ENCODE measurements at regions not wholly inside any gene's neighbourhood (a gene's known extent, or its start where the extent isn't known, plus 50 kb on each side); places are given as distances from the start of the nearest gene placed in this dataset.

DNA sequence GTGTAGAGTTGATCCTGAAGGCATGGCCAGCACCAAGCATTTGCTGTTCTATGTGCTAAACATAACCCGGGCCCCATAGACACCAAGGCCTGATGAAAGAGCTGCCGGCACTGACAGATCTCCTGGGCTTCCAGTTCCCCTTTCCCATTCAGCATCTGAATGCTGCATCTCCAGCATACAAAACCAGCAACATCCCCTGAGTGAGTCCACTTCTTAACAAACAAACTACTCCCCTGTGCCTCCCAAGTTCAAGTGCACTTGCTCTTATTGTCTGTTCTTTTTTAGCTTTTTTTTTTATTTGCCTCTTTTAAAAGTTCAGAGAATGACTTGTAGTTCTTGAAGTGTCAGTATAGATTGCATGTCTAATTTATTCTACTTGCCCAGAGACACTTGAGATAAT, 156.0 kb downstream of the EDEM1 start (continued):
- TF ChIP-seq, protein P1, sequence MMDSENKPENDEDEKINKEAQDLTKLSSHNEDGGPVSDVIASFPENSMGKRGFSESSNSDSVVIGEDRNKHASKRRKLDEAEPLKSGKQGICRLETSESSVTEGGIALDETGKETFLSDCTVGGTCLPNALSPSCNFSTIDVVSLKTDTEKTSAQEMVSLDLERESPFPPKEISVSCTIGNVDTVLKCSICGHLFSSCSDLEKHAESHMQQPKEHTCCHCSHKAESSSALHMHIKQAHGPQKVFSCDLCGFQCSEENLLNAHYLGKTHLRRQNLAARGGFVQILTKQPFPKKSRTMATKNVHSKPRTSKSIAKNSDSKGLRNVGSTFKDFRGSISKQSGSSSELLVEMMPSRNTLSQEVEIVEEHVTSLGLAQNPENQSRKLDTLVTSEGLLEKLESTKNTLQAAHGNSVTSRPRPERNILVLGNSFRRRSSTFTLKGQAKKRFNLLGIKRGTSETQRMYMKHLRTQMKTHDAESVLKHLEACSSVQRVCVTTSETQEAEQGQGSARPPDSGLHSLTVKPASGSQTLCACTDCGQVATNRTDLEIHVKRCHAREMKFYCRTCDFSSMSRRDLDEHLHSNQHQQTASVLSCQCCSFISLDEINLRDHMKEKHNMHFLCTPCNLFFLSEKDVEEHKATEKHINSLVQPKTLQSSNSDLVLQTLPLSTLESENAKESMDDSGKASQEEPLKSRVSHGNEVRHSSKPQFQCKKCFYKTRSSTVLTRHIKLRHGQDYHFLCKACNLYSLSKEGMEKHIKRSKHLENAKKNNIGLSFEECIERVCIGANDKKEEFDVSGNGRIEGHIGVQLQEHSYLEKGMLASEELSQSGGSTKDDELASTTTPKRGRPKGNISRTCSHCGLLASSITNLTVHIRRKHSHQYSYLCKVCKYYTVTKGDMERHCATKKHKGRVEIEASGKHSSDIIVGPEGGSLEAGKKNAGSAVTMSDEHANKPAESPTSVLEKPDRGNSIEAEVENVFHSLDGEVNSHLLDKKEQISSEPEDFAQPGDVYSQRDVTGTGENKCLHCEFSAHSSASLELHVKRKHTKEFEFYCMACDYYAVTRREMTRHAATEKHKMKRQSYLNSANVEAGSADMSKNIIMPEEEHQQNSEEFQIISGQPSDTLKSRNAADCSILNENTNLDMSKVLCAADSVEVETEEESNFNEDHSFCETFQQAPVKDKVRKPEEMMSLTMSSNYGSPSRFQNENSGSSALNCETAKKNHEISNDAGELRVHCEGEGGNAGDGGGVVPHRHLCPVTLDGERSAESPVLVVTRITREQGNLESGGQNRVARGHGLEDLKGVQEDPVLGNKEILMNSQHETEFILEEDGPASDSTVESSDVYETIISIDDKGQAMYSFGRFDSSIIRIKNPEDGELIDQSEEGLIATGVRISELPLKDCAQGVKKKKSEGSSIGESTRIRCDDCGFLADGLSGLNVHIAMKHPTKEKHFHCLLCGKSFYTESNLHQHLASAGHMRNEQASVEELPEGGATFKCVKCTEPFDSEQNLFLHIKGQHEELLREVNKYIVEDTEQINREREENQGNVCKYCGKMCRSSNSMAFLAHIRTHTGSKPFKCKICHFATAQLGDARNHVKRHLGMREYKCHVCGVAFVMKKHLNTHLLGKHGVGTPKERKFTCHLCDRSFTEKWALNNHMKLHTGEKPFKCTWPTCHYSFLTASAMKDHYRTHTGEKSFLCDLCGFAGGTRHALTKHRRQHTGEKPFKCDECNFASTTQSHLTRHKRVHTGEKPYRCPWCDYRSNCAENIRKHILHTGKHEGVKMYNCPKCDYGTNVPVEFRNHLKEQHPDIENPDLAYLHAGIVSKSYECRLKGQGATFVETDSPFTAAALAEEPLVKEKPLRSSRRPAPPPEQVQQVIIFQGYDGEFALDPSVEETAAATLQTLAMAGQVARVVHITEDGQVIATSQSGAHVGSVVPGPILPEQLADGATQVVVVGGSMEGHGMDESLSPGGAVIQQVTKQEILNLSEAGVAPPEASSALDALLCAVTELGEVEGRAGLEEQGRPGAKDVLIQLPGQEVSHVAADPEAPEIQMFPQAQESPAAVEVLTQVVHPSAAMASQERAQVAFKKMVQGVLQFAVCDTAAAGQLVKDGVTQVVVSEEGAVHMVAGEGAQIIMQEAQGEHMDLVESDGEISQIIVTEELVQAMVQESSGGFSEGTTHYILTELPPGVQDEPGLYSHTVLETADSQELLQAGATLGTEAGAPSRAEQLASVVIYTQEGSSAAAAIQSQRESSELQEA (CRISPR knock-in tag; IDR thresholded peaks at IDR 0.05; ENCODE audit: not compliant biosample characterization), result no peak

DNA sequence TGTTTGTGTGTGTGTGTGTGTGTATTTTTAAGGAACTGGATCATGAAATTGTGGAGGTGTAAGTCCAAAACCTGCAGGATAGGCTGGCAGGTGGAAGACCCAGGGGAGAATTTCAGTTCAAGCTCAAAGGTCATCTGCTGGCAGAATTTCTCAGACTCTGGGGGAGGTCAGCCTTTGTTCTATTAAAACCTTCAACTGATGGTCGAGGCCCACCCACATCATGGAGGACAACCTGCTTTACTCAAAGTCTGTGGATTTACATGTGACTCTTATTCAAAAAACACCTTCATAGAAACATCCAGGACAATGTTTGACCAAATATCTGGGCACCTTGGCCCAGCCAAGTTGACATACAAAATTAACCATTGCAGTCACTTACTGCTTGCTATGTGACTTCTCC, 157.2 kb downstream of the EDEM1 start:
- in situ Hi-C loops (cut with HindIII; ENCODE audit: extremely low pct_ligation_motif_present, low pct_unique_long_range_greater_than_20kb), result no loop called here
- ChIA-PET CTCF (ENCODE audit: low intra/inter-chr PET ratio, low total read pairs) (no interaction called here), POLR2A (no interaction called here)
- H3K4me3 ChIP-seq (replicated peaks in 1 of 3; ENCODE audit: insufficient read depth in 1 of 3, low read depth in 2 of 3, low read length in 3 of 3), result no peak overlapping the region
- no peak overlapping the region for H2AFZ ChIP-seq (ENCODE audit: low read length)
- H4K20me1 ChIP-seq (ENCODE audit: insufficient read depth, low read length), result no peaks in the 10 kb centered on the region
- no peak overlapping the region for H3K9ac ChIP-seq (ENCODE audit: insufficient read depth, low read depth, low read length)
- FAIRE-seq (no peak), ATAC-seq (no peak), DNase-seq (ENCODE audit: low spot score) (no peak)
- no peak overlapping the region for H3K27ac ChIP-seq (ENCODE audit: extremely low read length, insufficient read depth, low read length)
- H3K9me3 ChIP-seq (ENCODE audit: low read length), result no peaks in the 10 kb centered on the region
- H3K36me3 ChIP-seq (replicated peaks in 1 of 2; ENCODE audit: control insufficient read depth in 1 of 2, insufficient read depth in 2 of 2, low read length in 2 of 2), result no peaks in the 10 kb centered on the region
- intact Hi-C loops (cut with micrococcal nuclease; ENCODE audit: unreplicated experiment), result no loop called here
- H3K27me3 ChIP-seq (ENCODE audit: control insufficient read depth in 1 of 2, insufficient read depth in 2 of 2, low read length in 2 of 2), result peaks cover 0 to 8% of the 10 kb centered on the region in 2 experiments; a peak in 2 of 5 replicates
- H3K4me1 ChIP-seq (ENCODE audit: insufficient read depth, low read length), result peaks cover 17% of the 10 kb centered on the region
- no peaks in the 10 kb centered on the region for H3K79me2 ChIP-seq (ENCODE audit: insufficient read depth, low read length)
- H3K4me2 ChIP-seq (ENCODE audit: low read depth, low read length), result no peak overlapping the region
- no TSS peak for BruUV-seq (replicated peaks)
- WGBS (ENCODE audit: low lambda C conversion rate), result 0% methylated on average over 1 of the region's 1 CpG
- TF ChIP-seq JDP2 (CRISPR knock-in tag; IDR thresholded peaks at IDR 0.05; ENCODE audit: borderline replicate concordance) (no peak), ZNF432 (CRISPR knock-in tag; IDR thresholded peaks at IDR 0.05; ENCODE audit: borderline replicate concordance) (no peak), ZNF574 (CRISPR knock-in tag; IDR thresholded peaks at IDR 0.05) (no peak), ZNF329 (CRISPR knock-in tag; IDR thresholded peaks at IDR 0.05; ENCODE audit: low read depth) (no peak), SMYD3 (CRISPR knock-in tag; IDR thresholded peaks at IDR 0.05) (no peak), MAFF (IDR thresholded peaks at IDR 0.05; ENCODE audit: low read depth, low read length) (no peak)
- TF ChIP-seq, protein P2, sequence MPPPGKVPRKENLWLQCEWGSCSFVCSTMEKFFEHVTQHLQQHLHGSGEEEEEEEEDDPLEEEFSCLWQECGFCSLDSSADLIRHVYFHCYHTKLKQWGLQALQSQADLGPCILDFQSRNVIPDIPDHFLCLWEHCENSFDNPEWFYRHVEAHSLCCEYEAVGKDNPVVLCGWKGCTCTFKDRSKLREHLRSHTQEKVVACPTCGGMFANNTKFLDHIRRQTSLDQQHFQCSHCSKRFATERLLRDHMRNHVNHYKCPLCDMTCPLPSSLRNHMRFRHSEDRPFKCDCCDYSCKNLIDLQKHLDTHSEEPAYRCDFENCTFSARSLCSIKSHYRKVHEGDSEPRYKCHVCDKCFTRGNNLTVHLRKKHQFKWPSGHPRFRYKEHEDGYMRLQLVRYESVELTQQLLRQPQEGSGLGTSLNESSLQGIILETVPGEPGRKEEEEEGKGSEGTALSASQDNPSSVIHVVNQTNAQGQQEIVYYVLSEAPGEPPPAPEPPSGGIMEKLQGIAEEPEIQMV (CRISPR knock-in tag; IDR thresholded peaks at IDR 0.05; ENCODE audit: low read depth), result no peak
- TF ChIP-seq, protein P3, sequence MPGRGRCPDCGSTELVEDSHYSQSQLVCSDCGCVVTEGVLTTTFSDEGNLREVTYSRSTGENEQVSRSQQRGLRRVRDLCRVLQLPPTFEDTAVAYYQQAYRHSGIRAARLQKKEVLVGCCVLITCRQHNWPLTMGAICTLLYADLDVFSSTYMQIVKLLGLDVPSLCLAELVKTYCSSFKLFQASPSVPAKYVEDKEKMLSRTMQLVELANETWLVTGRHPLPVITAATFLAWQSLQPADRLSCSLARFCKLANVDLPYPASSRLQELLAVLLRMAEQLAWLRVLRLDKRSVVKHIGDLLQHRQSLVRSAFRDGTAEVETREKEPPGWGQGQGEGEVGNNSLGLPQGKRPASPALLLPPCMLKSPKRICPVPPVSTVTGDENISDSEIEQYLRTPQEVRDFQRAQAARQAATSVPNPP (CRISPR knock-in tag; IDR thresholded peaks at IDR 0.05), result no peak
